CD4-positive, alpha-beta T cell (primary cell): ENCODE measurements at regions not wholly inside any gene's neighbourhood (a gene's known extent, or its start where the extent isn't known, plus 50 kb on each side); places are given as distances from the start of the nearest gene placed in this dataset.

ENCODE experiments used
- ATAC-seq: fragments of 200-7000 bp; cut with Tn5 transposase; one replicate; pipeline ENCODE4 v1.10.0; 2022; ENCODE audit warnings: mild to moderate bottlenecking; ENCODE audit not compliant: poor library complexity
- CTCF ChIA-PET: fragments of 350-600 bp; sonication (Branson Sonifier 250); formaldehyde crosslinking; loops from one replicate; lab custom pipeline; 2021; ENCODE audit warnings: antibody characterized with exemption, inconsistent platforms; lab: Charles Lee
- POLR2A ChIA-PET: fragments of 350-600 bp; sonication (Branson Sonifier 250); formaldehyde crosslinking; loops from one replicate; lab custom pipeline; 2021; ENCODE audit warnings: antibody characterized with exemption, inconsistent platforms; lab: Charles Lee
- DNase-seq, 14 experiments: peaks; one replicate each; pipeline ENCODE4 v3.0.0-alpha.2; 2013 to 2020; ENCODE audit warnings: mixed read lengths in 2 of 14
- H3K27ac ChIP-seq, 2 donors: one replicate each; pipeline versions ENCODE4 v1.5.1 to v1.7.0; 2013; ENCODE audit warnings: low read length in 2 of 2, low read depth in 1 of 2, mild to moderate bottlenecking in 1 of 2
- H3K27me3 ChIP-seq, 2 experiments: 1 replicate in 1 of 2; 2 replicates in 1 of 2; pipeline versions ENCODE4 v1.6.1 to v1.7.0; 2013; ENCODE audit warnings: low read length in 2 of 2, control low read depth in 1 of 2, mild to moderate bottlenecking in 1 of 2, moderate library complexity in 1 of 2; ENCODE audit not compliant: insufficient read depth in 2 of 2, control insufficient read depth in 1 of 2
- H3K36me3 ChIP-seq: one replicate; pipeline ENCODE4 v1.6.1; 2013; ENCODE audit warnings: low read length, control low read depth; ENCODE audit not compliant: insufficient read depth
- H3K4me1 ChIP-seq: one replicate; pipeline ENCODE4 v1.6.1; 2013; ENCODE audit warnings: low read length, control low read depth; ENCODE audit not compliant: insufficient read depth
- H3K4me3 ChIP-seq: one replicate; pipeline ENCODE4 v1.5.1; 2013; ENCODE audit warnings: mild to moderate bottlenecking, low read length, moderate library complexity
- H3K9me3 ChIP-seq, 2 experiments: 1 replicate in 1 of 2; 2 replicates in 1 of 2; pipeline versions ENCODE4 v1.6.1 to v1.7.0; 2013; ENCODE audit warnings: low read length in 2 of 2, mild to moderate bottlenecking in 2 of 2, control low read depth in 1 of 2, moderate library complexity in 1 of 2; ENCODE audit not compliant: control insufficient read depth in 1 of 2, insufficient read depth in 1 of 2
- H3K27ac Mint-ChIP-seq: one replicate; pipeline ENCODE4 v1.8.0; 2020; ENCODE audit warnings: mixed read lengths
- H3K27me3 Mint-ChIP-seq: one replicate; pipeline ENCODE4 v1.8.0; 2021; ENCODE audit warnings: mixed read lengths
- H3K36me3 Mint-ChIP-seq: one replicate; pipeline ENCODE4 v1.8.0; 2021; ENCODE audit warnings: low read depth, mixed read lengths
- H3K4me1 Mint-ChIP-seq: one replicate; pipeline ENCODE4 v1.8.0; 2021; ENCODE audit warnings: low read depth, mixed read lengths
- H3K4me3 Mint-ChIP-seq: one replicate; pipeline ENCODE4 v1.8.0; 2020; ENCODE audit warnings: mild to moderate bottlenecking, mixed read lengths
- H3K9me3 Mint-ChIP-seq: one replicate; pipeline ENCODE4 v1.8.0; 2020; ENCODE audit warnings: mixed read lengths
- CTCF ChIP-seq: fragments of 200-600 bp; IDR thresholded peaks from one replicate; pipeline ENCODE4 v1.8.0; 2022; ENCODE audit warnings: antibody characterized with exemption, mild to moderate bottlenecking
- intact Hi-C, 2 experiments: fragments of 100-400 bp; cut with DNase I in 1 of 2; cut with micrococcal nuclease in 1 of 2; formaldehyde crosslinking; loops; one replicate each; pipeline versions ENCODE4 v1.15.1 to v1.9.0; 2023 to 2025; cut with DNase I, micrococcal nuclease

- Mint-ChIP-seq H3K4me3 (no peak overlapping the region), H3K27ac (no peak overlapping the region), H3K9me3 (no peaks in the 10 kb centered on the region), H3K4me1 (peaks cover 27% of the 10 kb centered on the region), H3K27me3 (no peaks in the 10 kb centered on the region), H3K36me3 (no peaks in the 10 kb centered on the region)
- Histone ChIP-seq H3K4me3 (no peak overlapping the region), H3K9me3 (no peaks in the 10 kb centered on the region), H3K27ac (no peak overlapping the region), H3K4me1 (peaks cover 14% of the 10 kb centered on the region), H3K36me3 (no peaks in the 10 kb centered on the region), H3K27me3 (no peaks in the 10 kb centered on the region)
- TF ChIP-seq CTCF, result no peak
- ChIA-PET CTCF (no interaction called here), POLR2A (no interaction called here)
- intact Hi-C loops, result no loop called here
- ATAC-seq (no peak), DNase-seq (no peak)
Measured at GRCh38 chr6:16841241-16841640, 80.0 kb upstream of the ATXN1 start.

- Histone ChIP-seq H3K36me3 (no peaks in the 10 kb centered on the region), H3K27me3 (no peaks in the 10 kb centered on the region), H3K27ac (no peak overlapping the region), H3K9me3 (no peaks in the 10 kb centered on the region), H3K4me1 (peaks cover 14% of the 10 kb centered on the region), H3K4me3 (no peak overlapping the region)
- no peaks in the 10 kb centered on the region for H3K9me3 Mint-ChIP-seq
- ATAC-seq (no peak), DNase-seq (no peak)
- no peaks in the 10 kb centered on the region for H3K27me3 Mint-ChIP-seq
- POLR2A ChIA-PET, result no interaction called here
- intact Hi-C loops, result no loop called here
- no peaks in the 10 kb centered on the region for H3K36me3 Mint-ChIP-seq
- TF ChIP-seq CTCF, result no peak
- no peak overlapping the region for H3K27ac Mint-ChIP-seq
- no peak overlapping the region for H3K4me3 Mint-ChIP-seq
- H3K4me1 Mint-ChIP-seq, result peaks cover 31% of the 10 kb centered on the region
- CTCF ChIA-PET, result no interaction called here
Measured at GRCh38 chr6:16840725-16841124, 79.5 kb upstream of the ATXN1 start.

- DNase-seq (no peak), ATAC-seq (no peak)
- Mint-ChIP-seq H3K36me3 (no peaks in the 10 kb centered on the region), H3K4me3 (no peak overlapping the region), H3K9me3 (no peaks in the 10 kb centered on the region), H3K27me3 (no peaks in the 10 kb centered on the region), H3K4me1 (peaks cover 31% of the 10 kb centered on the region), H3K27ac (no peak overlapping the region)
- Histone ChIP-seq H3K36me3 (no peaks in the 10 kb centered on the region), H3K4me1 (peaks cover 14% of the 10 kb centered on the region), H3K9me3 (no peaks in the 10 kb centered on the region), H3K27me3 (no peaks in the 10 kb centered on the region), H3K4me3 (no peak overlapping the region), H3K27ac (no peak overlapping the region)
- ChIA-PET CTCF (no interaction called here), POLR2A (no interaction called here)
- intact Hi-C loops, result no loop called here
- no peak for TF ChIP-seq CTCF
Measured at GRCh38 chr6:16840291-16840690, 79.0 kb upstream of the ATXN1 start.
